Astrocyte of the cerebellum (primary cell): ENCODE measurements at regions not wholly inside any gene's neighbourhood (a gene's known extent, or its start where the extent isn't known, plus 50 kb on each side); places are given as distances from the start of the nearest gene placed in this dataset.

Experiments used
- DNase-seq: peaks from one replicate; pipeline ENCODE4 v3.0.0-alpha.2; 2011; ENCODE audit warnings: low read depth
- H3K4me3 ChIP-seq: 2 replicates; pipeline ENCODE4 v1.5.1; 2011; ENCODE audit warnings: mild to moderate bottlenecking, low read depth, low read length, moderate library complexity
- in situ Hi-C: cut with HindIII; loops from 2 replicates; pipeline ENCODE4 v1.10.0; 2017; ENCODE audit warnings: low sequenced_read_pairs
- TF ChIP-seq, protein P1 (sequence below): IDR thresholded peaks from 2 replicates; pipeline ENCODE4 v1.5.1; 2012; ENCODE audit warnings: low read length, low read depth, moderate library complexity, mild to moderate bottlenecking; ENCODE audit errors: missing control alignments

- no peak for DNase-seq
- in situ Hi-C loops: no loop called here
- TF ChIP-seq, protein P1, sequence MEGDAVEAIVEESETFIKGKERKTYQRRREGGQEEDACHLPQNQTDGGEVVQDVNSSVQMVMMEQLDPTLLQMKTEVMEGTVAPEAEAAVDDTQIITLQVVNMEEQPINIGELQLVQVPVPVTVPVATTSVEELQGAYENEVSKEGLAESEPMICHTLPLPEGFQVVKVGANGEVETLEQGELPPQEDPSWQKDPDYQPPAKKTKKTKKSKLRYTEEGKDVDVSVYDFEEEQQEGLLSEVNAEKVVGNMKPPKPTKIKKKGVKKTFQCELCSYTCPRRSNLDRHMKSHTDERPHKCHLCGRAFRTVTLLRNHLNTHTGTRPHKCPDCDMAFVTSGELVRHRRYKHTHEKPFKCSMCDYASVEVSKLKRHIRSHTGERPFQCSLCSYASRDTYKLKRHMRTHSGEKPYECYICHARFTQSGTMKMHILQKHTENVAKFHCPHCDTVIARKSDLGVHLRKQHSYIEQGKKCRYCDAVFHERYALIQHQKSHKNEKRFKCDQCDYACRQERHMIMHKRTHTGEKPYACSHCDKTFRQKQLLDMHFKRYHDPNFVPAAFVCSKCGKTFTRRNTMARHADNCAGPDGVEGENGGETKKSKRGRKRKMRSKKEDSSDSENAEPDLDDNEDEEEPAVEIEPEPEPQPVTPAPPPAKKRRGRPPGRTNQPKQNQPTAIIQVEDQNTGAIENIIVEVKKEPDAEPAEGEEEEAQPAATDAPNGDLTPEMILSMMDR: no peak
- no peak overlapping the region for H3K4me3 ChIP-seq
These were observed 548.6 kb downstream of the ARL4A start for GRCh38 chr7:13236026-13236425.

- TF ChIP-seq, protein P1: no peak
- H3K4me3 ChIP-seq: no peak overlapping the region
- in situ Hi-C loops: no loop called here
- peak; percentile 43 for DNase-seq
These were observed 552.9 kb downstream of the ARL4A start for GRCh38 chr7:13240349-13240748.

DNA sequence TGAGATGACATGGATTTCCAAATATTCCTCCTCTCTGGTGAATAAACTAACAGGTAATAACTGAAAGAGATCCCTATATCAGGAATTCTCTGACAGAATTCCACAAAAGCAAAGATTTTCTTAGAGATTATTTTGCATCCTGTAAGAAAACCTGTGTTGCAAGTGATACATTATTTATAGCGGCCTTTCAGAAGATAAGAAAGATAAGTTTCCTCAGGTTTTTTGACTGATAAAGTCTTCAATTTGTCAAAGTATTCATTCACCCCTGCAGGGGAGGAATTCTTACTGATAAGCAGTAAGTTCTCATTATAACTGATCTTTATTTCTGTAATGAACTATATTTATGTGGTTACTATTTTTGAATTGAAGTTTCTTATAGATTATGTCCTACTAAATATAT is 554.0 kb downstream of the ARL4A start:
- DNase-seq: no peak
- H3K4me3 ChIP-seq: no peak overlapping the region
- TF ChIP-seq, protein P1: no peak
- in situ Hi-C loops: no loop called here

DNA sequence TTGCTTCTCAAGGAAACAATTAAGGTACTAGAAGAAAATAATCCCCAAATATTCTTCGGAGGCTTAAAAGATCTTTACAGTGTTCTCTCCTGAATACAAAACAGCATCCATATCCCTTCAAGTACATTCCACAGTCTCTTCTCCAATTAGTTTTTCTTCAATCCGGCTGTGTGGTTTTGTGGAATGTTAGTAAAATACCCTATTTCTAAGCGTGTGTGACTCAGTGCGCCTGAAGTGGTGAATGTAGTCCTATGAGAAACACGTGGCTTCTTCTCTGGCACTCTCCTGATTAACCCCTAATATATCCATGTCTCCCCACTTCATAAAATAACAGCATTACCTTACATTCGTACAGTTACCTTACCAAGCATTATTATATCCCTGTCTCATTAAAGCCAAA is 570.2 kb downstream of the ARL4A start:
- no peak overlapping the region for H3K4me3 ChIP-seq
- TF ChIP-seq, protein P1: no peak
- DNase-seq: no peak
- in situ Hi-C loops: no loop called here

GRCh38 chr7:13258386-13258785 is 571.0 kb downstream of the ARL4A start:
- TF ChIP-seq, protein P1: no peak
- H3K4me3 ChIP-seq: no peak overlapping the region
- in situ Hi-C loops: no loop called here
- no peak for DNase-seq

- TF ChIP-seq, protein P1: no peak
- DNase-seq: no peak
- no peak overlapping the region for H3K4me3 ChIP-seq
- in situ Hi-C loops: loop anchor here (10.0 kb wide), 1 partner anchor 575 kb away; the partner anchor contains the start of gene ARL4A
These were observed 572.5 kb downstream of the ARL4A start for GRCh38 chr7:13259930-13260329.
